HepG2 (cell line): ENCODE measurements at regions not wholly inside any gene's neighbourhood (a gene's known extent, or its start where the extent isn't known, plus 50 kb on each side); places are given as distances from the start of the nearest gene placed in this dataset.

Experiments
- ATAC-seq: fragments of 200-7000 bp; cut with Tn5 transposase; 3 replicates; pipeline ENCODE4 v1.9.1; 2020; ENCODE audit warnings: mild to moderate bottlenecking, moderate library complexity
- BruUV-seq: library from RNA; stranded (reverse); fragments of 400-500 nt; replicated peaks from 2 replicates; lab custom pipeline; 2021; lab: Mats Ljungman, UMichigan
- CTCF ChIA-PET: fragments of 300-600 bp; formaldehyde crosslinking; extraction: SDS; loops from one replicate; lab custom pipeline; 2021; ENCODE audit warnings: low total read pairs, inconsistent platforms, low intra/inter-chr PET ratio; lab: Yijun Ruan, JAX
- POLR2A ChIA-PET: fragments of 350-600 bp; sonication (Branson Sonifier 250); formaldehyde crosslinking; loops from one replicate; lab custom pipeline; 2020; ENCODE audit warnings: antibody characterized with exemption, inconsistent platforms; lab: Yijun Ruan, JAX
- DNase-seq: peaks from one replicate; pipeline ENCODE4 v3.0.0-alpha.2; 2015; ENCODE audit warnings: low spot score
- FAIRE-seq: peaks from 3 replicates; lab custom pipeline; 2011; peaks lifted over from hg19 to GRCh38; lab: Jason Lieb, UNC
- H2AFZ ChIP-seq: one replicate; pipeline ENCODE4 v1.6.1; 2011; ENCODE audit warnings: low read length, inconsistent platforms
- H3K27ac ChIP-seq: fragments of 300-600 bp; 3 replicates; pipeline ENCODE4 v1.8.0; 2011; ENCODE audit warnings: mixed run types, mild to moderate bottlenecking, mixed read lengths, low read length, inconsistent platforms; ENCODE audit not compliant: insufficient read depth; ENCODE audit errors: extremely low read length
- H3K27me3 ChIP-seq, 2 experiments: fragments of 200-600 bp in 1 of 2; 2 replicates in 1 of 2; 3 replicates in 1 of 2; pipeline versions ENCODE4 v1.6.0 to v1.8.0; 2011; ENCODE audit warnings: low read length in 2 of 2, mild to moderate bottlenecking in 2 of 2, moderate library complexity in 2 of 2, inconsistent platforms in 1 of 2; ENCODE audit not compliant: insufficient read depth in 2 of 2, control insufficient read depth in 1 of 2
- H3K36me3 ChIP-seq, 2 experiments: fragments of 200-600 bp in 1 of 2; replicated peaks in 1 of 2; 2 replicates in 1 of 2; 3 replicates in 1 of 2; pipeline versions ENCODE4 v1.5.1 to v1.8.0; 2011; ENCODE audit warnings: low read length in 2 of 2, inconsistent platforms in 1 of 2; ENCODE audit not compliant: insufficient read depth in 2 of 2, control insufficient read depth in 1 of 2
- H3K4me1 ChIP-seq: 2 replicates; pipeline ENCODE4 v1.5.1; 2012; ENCODE audit warnings: low read length, inconsistent platforms; ENCODE audit not compliant: insufficient read depth
- H3K4me2 ChIP-seq: 2 replicates; pipeline ENCODE4 v1.6.0; 2011; ENCODE audit warnings: low read depth, low read length, inconsistent platforms
- H3K4me3 ChIP-seq, 3 experiments: fragments of 200-600 bp in 1 of 3; sonication (generic), shearing (Covaris generic) in 1 of 3; replicated peaks in 1 of 3; 2 replicates each; pipeline ENCODE4 v1.5.1; 2011 to 2016; ENCODE audit warnings: low read length in 3 of 3, inconsistent platforms in 2 of 3, low read depth in 2 of 3, mild to moderate bottlenecking in 2 of 3, control low read depth in 1 of 3, mixed read lengths in 1 of 3; ENCODE audit not compliant: insufficient read depth in 1 of 3
- H3K79me2 ChIP-seq: one replicate; pipeline ENCODE4 v1.6.1; 2011; ENCODE audit warnings: low read length, inconsistent platforms; ENCODE audit not compliant: insufficient read depth
- H3K9ac ChIP-seq: 2 replicates; pipeline ENCODE4 v1.6.0; 2011; ENCODE audit warnings: mild to moderate bottlenecking, low read depth, low read length, inconsistent platforms; ENCODE audit not compliant: insufficient read depth
- H3K9me3 ChIP-seq: 2 replicates; pipeline ENCODE4 v1.5.1; 2012; ENCODE audit warnings: mild to moderate bottlenecking, low read length
- H4K20me1 ChIP-seq: 2 replicates; pipeline ENCODE4 v1.6.0; 2011; ENCODE audit warnings: inconsistent platforms, mild to moderate bottlenecking, low read length, moderate library complexity; ENCODE audit not compliant: insufficient read depth
- CEBPB ChIP-seq: IDR thresholded peaks from 2 replicates; pipeline ENCODE4 v1.6.1; 2011; ENCODE audit warnings: low read depth, low read length, improper control_type of control experiment, borderline replicate concordance
- MAFK ChIP-seq, 2 experiments: IDR thresholded peaks in 1 of 2; conservative IDR thresholded peaks in 1 of 2; 2 replicates each; pipeline ENCODE4 v1.6.1; 2011; ENCODE audit warnings: improper control_type of control experiment in 2 of 2, low read length in 2 of 2
- NFYB ChIP-seq: sonication (generic); formaldehyde crosslinking; IDR thresholded peaks from 2 replicates; pipeline ENCODE4 v1.4.0; 2020; ENCODE audit warnings: missing genetic modification reagents
- PCBP1 ChIP-seq: fragments of 200-400 bp; formaldehyde crosslinking; IDR thresholded peaks from 2 replicates; pipeline ENCODE4 v1.6.1; 2017; ENCODE audit warnings: mild to moderate bottlenecking, low read depth, low read length, borderline replicate concordance
- PRDM15 ChIP-seq: sonication (generic); formaldehyde crosslinking; IDR thresholded peaks from 2 replicates; pipeline ENCODE4 v1.4.0; 2020; ENCODE audit warnings: missing genetic modification reagents
- TCF7L2 ChIP-seq: IDR thresholded peaks from 2 replicates; pipeline ENCODE4 v1.6.1; 2011; ENCODE audit warnings: mild to moderate bottlenecking, low read depth, low read length, moderate library complexity
- TOPORS ChIP-seq: sonication (generic); formaldehyde crosslinking; IDR thresholded peaks from 2 replicates; pipeline ENCODE4 v1.8.0; 2023; ENCODE audit warnings: mild to moderate bottlenecking, missing genetic modification reagents
- UBTF ChIP-seq: sonication (generic); formaldehyde crosslinking; IDR thresholded peaks from 2 replicates; pipeline ENCODE4 v1.4.0; 2020; ENCODE audit warnings: mild to moderate bottlenecking, missing genetic modification reagents
- ZNF761 ChIP-seq: sonication (generic); formaldehyde crosslinking; conservative IDR thresholded peaks from 2 replicates; pipeline ENCODE4 v1.4.0; 2020; ENCODE audit warnings: mild to moderate bottlenecking, missing genetic modification reagents
- ZNF766 ChIP-seq: sonication (generic); formaldehyde crosslinking; IDR thresholded peaks from 2 replicates; pipeline ENCODE4 v1.5.0; 2020; ENCODE audit warnings: missing genetic modification reagents, borderline replicate concordance
- WGBS: methylation state at CpG from one replicate; pipeline ENCODE4 v1.1.6; 2017; ENCODE audit warnings: low lambda C conversion rate; 5-methylcytosine and 5-hydroxymethylcytosine counted together
- in situ Hi-C: cut with HindIII; loops from 2 replicates; pipeline ENCODE4 v1.10.0; 2017; ENCODE audit warnings: low pct_unique_long_range_greater_than_20kb; ENCODE audit not compliant: extremely low pct_ligation_motif_present
- intact Hi-C: fragments of 100-400 bp; cut with micrococcal nuclease; formaldehyde crosslinking; loops from one replicate; pipeline ENCODE4 v1.10.0; 2022; ENCODE audit not compliant: unreplicated experiment

GRCh38 chr4:3382251-3382650, 59.5 kb upstream of the HGFAC start (continued):
- TF ChIP-seq TCF7L2, result no peak
- no peak for TF ChIP-seq PCBP1
- no peak for TF ChIP-seq UBTF (CRISPR knock-in tag)
- TF ChIP-seq PRDM15 (CRISPR knock-in tag), result no peak
- TF ChIP-seq, all 625 proteins: peak for 0

- Histone ChIP-seq H3K4me3 (peak overlapping the region; percentile 59 to 73 (median 60); a peak in 5 of 6 replicates), H3K4me1 (peaks cover 46% of the 10 kb centered on the region), H3K9me3 (peaks cover 15% of the 10 kb centered on the region), H3K27ac (peak overlapping the region; percentile 51), H4K20me1 (no peaks in the 10 kb centered on the region), H3K4me2 (peak overlapping the region; percentile 72), H3K79me2 (peaks cover 12% of the 10 kb centered on the region), H2AFZ (no peak overlapping the region), H3K9ac (peak overlapping the region; percentile 66), H3K27me3 (no peaks in the 10 kb centered on the region), H3K36me3 (peaks cover 0 to 2% of the 10 kb centered on the region in 2 experiments; a peak in 1 of 5 replicates)
- POLR2A ChIA-PET, result interaction anchor here (1.1 to 1.8 kb wide), 4 partner anchors 18 to 30 kb away, joined by 3 to 12 read pairs (median 8); no protein-coding TSS in a partner anchor
- intact Hi-C loops, result loop anchor here (2.0 kb wide), 1 partner anchor 38 kb away; no protein-coding TSS in a partner anchor
- in situ Hi-C loops, result no loop called here
- CTCF ChIA-PET, result no interaction called here
- TF ChIP-seq TOPORS (CRISPR knock-in tag) (0 out of 2 replicates have a peak, but pooled peaks have one; percentile 27), NFYB (CRISPR knock-in tag) (peak; percentile 38; the same call in 1 of the 2 replicates), ZNF761 (CRISPR knock-in tag) (0 out of 2 replicates have a peak, but pooled peaks have one; percentile 13), ZNF766 (CRISPR knock-in tag) (no peak), CEBPB (peak; percentile 69), MAFK (conservative IDR thresholded peaks at IDR 0.05 in 1 of 2, IDR thresholded peaks at IDR 0.05 in 1 of 2; ENCODE audit: low read length in 2 of 2) (peak; percentile 4 to 33; a peak in 2 of 4 replicates)
- ATAC-seq, result peak; percentile 30
- WGBS, result 71% methylated on average over 6 of the region's 7 CpGs
- no TSS peak for BruUV-seq
- FAIRE-seq, result no peak
- DNase-seq, result no peak
Observed at GRCh38 chr4:3384391-3384770, 57.4 kb upstream of the HGFAC start.
